ENCODE measurements at regions not wholly inside any gene's neighbourhood (a gene's known extent, or its start where the extent isn't known, plus 50 kb on each side); places are given as distances from the start of the nearest gene placed in this dataset.

DNA sequence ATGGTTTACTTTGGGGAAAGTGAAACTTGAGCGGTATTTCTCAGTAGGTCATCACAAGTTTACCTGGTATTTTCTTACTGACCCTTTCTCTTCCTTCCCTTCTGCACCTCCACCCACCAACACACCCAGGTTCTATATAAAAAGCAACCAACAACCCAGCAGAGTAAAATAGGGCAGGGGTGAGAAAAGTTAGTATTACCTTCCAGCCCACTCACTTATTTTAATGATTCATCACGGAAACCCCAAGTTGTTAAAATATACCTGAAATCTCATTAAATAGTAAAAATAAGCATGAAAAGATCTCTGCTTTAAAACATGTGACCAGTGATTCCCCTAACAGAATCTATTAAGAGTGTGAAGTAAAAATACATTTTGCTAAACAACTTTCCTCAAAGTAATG lies 306.1 kb downstream of the ZEB2 start:
- DNase-seq = no peak

DNA sequence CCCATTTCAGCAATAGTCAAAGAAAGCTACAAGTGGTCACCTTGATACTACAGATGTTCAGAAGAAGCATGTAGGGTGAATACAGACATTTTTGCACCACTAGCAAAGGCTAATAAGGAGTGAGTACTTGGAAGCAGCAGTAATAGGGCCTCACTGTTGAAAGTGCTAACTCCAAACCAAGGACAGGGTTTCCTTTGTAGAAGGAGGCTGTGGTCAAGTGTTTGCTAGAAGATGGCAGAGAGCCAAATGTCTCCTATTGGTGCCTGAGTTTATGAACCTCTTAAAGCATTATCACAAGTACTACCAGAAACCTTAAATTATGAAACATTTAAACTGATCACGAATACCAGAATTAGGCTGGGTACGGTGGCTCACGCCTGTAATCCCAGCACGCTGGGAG lies 308.1 kb downstream of the ZEB2 start:
- DNase-seq = no peak

DNA sequence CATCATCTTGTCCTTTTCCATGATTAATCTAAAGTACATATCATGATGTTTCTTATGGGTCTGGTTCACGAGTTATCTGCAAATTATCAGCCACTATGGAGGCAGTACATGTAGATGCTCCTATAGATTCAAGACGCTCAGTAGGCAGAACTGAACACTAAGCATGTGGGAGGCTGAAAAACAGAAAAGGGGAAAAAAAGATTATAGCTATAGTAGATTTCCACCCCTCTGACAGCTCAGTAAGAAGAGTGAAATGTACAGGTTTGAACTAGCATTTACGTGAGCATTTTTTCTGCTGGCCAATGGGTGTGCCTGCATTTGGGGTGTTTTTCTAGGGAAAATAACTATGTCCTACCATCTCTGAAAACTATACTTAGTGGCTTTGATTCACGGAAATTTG lies 308.9 kb downstream of the ZEB2 start:
- no peak for DNase-seq

DNA sequence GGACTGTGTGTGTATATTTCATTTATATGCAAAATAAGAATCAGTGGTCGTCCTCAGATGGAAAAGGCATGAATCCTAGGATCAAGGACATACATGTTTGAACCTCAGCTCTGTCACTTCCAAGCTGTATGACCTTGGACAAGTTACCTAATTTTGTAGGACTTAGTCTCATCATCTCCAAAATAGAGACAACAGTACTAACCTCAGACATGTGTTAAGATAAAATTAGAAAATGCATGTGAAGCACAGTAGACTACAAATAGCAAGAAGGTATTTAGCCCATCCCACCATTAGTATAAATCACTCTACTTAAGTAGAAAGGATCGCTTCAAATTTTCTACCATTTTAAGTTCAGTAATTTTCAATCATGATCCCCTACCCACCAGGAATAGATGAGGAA lies 309.8 kb downstream of the ZEB2 start:
- no peak for DNase-seq

DNA sequence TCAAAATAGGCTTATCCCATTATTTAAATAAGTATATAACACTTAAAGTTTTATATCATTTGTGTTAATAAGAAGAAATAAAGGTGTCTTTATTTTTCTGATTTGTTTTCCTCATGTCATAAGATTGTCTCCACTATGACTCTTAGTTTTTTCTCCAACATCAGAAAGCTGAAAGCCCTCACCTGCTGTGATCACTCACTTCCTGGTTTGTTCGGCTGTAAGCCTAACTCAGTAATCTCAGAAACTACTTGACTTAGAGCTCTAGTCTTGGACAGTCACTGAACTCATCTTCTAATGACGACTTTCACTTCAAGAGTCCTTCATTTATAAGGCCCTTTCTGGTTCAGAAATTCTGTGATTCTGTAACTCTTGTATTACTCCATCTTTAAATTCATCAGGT lies 311.0 kb downstream of the ZEB2 start:
- no peak for DNase-seq

DNA sequence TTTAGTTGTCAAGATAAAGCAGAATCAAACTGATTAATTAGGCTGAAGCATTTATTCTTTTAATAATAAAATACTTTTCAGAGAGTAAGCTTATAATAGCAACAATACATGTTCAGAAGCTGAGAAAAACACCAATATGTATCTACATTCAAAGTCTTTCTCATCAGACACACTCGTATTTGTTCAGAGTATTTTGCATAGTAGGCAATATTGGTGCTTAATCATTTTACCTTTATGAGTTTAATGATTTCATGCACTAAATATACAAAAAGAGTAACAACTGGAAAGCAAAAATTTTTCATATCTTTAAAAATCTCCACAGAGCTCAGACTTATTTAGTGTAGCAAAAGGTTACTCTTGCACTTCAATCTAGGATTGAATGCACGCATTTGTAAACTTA lies 313.9 kb downstream of the ZEB2 start:
- no peak for DNase-seq

DNA sequence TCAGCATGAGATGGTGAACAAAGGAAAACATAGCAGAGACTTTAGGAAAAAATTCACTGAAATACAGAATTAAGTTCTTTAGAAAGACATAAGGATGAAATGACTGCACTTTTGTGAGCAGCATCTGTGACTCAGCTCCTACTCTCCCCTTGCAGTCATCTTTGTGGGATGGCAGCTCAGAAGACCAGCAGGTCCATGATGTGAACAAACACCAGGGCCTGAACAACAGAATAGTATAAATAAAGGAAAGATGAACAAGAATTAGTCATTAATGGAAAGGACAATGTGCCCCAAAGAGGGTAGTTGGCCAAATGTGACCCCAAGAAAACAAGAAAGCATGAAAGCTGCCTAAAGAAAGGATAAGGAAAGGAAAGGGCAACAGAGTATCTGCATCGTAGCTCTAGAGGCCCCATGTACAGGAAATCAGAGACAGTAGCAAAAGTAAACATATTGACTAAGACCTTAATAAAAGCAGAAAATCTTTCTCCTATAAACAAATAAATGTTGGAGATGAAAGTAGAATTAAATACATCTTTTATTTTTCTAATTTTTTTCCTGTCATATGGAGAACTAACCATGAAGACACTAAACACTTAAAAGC lies 318.0 kb downstream of the ZEB2 start:
- DNase-seq = no peak

DNA sequence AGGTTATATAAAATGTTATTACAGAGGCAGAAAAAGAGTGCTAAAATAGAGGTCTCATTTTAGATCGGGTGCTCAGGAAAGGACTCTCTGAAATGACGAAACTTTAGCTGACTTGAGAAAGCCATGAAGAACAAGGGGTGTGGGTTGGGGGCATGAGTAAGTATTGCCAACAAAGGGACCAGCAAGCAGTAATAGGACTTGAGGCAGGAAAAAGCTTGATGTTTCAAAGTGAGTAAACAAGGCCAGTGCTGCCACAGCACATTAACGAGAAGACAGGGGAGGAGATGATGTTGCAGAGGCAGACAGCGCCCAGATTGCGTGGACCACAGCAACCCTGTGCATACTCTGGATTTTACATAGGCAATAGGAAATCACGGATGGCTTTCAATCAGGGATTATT lies 318.8 kb downstream of the ZEB2 start:
- DNase-seq = no peak

DNA sequence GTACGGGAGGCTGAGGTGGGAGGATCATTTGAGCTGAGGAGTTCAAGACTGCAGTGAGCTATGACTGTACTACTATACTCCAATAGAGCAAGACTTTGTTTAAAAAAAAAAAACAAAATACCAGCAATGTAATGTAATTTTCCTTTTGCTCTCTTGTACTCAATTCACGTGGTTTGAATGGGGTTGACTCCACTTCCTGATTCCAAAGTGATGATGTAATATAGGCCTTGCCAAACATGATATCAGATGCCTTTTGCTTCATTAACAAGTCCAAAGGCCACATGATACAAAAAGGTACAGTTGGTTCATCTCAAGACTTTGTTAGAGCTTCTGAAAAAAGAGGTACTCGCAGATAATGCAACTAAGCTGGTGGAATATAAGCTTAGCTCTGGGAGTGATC lies 321.8 kb downstream of the ZEB2 start:
- no peak for DNase-seq

DNA sequence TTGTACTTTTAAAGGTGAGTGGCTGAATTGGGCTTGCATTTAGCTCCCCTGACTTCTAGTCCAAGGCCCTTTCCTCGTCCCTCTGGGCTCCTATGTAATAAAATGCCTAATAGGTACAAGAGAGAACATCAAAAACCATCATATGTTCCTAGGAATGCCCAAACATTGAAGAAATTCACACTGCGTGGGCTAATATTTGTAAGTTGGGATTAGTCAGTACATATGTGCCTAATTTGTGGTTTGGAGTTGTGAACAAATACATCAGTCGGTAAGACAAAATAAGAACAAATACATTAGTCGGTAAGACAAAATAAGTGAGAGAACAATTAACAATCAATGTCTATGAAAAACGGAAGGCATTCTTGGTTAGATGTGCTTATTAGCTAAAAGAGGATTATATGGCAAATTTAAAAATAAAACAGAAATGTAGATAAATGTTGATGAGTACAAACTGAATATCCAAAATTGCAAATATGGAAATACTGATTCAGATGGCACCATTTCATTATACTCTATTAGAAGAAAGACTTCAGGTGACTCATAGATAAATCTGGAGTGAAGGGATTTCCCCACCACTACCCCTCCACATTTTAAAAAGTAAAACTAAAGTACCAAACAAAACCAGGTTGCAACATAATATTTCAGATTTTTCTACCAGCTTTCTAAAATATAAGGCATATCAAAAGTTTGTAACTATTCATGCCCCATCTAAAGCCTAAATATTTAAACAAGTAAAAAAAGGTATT lies 325.4 kb downstream of the ZEB2 start:
- peak; percentile 31 for DNase-seq

DNA sequence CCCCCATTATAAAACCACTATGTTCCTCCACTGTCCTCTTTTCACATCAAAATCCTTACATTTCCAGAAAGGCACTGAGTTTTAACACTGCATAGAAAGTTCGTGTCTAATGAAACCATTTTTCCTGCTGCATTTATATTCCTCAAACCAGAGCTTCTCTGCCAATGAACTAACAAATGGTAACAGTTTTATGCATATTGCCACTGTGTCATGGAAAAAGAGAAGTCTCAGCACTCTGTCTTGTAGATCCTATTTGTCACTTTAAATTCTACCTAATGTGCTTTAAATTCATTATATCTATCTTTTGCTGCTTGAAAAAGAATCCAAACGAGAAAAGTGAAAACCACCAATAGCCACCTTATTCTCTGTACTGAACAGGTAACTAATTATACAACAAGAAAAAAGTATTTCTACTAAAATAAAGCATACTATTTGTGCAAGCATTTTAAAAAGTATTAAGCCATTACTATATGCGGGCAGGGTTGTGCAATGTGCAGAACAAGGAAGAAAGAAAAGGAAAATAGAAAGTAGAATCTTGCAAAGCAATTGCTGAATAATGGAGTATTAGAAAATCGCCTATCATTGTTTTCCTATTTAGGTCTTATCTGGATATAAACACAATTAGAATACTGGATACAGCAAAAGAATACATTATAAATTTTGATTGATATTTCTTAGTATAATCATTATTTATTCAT lies 328.9 kb downstream of the ZEB2 start:
- no peak for DNase-seq

DNA sequence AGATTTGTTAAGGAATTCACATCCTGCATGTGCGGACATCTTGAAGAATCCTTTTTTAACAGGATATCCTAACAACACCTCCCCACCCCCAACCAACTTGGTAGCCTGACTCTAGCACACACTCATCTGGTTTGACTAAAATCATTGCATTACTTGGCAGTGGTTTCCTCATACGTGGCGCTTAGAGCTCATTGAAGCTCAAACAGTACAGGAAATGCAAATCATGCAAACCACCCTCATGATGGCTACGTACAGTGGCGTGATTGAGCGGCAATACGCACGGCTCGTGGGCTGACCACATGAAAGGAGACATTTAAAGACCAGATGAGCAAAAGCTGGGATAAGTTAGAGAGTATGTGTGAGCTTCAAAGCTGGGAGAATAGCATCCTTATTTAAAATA lies 336.2 kb downstream of the ZEB2 start:
- DNase-seq = peak; percentile 95

DNA sequence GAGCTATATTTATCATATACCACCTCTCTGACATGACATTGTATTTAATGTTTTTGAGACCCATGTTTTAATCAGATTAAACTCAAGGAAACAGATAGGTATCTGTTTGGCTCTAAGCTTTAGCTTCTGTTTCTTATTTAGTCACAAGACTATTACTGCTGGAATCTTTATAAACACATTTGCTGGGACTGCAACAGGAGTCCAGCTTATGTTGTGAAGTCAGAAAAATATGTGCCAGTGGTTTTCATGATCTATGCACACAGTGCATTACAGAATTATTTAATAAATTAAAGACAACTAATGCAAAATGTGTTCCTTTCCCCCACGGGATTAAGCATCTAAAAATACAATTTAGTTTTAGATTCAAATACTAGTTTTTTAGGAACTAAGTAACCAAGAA lies 338.9 kb downstream of the ZEB2 start:
- peak; percentile 76 for DNase-seq

DNA sequence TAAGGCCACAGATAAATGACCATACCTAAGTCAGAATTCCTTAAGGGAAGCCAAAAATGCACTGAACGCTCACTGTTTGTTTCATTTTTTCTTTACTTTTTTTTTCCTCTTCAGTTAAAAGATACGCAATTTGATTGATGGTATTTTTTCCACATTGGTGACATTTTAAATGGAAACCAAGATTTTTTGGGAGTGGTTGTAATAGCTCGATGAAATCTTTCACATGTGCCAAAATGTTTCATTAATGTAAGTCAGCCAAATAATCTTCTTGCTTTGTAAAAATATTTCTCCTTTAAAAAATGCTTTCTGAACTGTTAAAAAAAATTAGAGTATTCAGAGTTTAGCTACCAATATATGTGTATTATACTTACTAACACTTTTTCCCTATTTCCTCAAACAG lies 339.8 kb downstream of the ZEB2 start:
- peak; percentile 66 for DNase-seq

DNA sequence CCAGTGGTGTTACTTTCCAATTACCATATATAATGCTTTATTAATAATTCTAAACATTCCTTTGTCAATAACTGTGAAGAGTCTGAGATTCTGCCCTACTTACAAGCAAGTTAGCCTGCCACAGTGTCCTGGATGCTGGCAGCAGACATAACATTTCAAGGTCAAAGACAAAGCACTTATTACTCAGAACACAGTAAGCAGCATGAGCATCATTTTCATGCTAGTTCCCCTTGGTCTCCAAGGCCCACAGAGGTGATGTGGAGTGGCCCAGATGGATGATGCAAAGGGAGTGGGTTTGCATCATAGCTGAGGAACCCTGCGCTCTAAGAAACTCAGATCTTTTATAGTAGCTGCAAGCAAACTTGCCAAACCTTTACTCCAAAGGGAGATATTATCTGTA lies 349.7 kb downstream of the ZEB2 start:
- DNase-seq = no peak

DNA sequence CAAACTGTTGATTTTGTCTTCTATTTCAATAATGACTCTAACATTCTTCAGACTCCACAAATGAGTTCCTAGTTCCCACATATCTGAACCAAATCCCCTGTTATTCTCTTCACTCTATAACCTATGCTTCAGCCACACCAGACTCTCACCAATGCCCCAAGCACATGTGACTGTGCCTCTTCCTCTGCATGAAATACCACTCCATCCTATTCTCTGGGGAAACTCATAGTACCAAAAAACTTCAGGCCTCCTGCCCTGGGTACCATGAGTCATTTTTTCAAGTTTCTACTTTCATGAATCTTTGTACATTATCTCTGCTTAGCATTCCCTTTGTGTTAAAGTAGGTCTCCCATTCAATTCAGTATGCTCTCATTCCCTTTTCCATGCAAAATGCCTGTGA lies 353.2 kb downstream of the ZEB2 start:
- no peak for DNase-seq

DNA sequence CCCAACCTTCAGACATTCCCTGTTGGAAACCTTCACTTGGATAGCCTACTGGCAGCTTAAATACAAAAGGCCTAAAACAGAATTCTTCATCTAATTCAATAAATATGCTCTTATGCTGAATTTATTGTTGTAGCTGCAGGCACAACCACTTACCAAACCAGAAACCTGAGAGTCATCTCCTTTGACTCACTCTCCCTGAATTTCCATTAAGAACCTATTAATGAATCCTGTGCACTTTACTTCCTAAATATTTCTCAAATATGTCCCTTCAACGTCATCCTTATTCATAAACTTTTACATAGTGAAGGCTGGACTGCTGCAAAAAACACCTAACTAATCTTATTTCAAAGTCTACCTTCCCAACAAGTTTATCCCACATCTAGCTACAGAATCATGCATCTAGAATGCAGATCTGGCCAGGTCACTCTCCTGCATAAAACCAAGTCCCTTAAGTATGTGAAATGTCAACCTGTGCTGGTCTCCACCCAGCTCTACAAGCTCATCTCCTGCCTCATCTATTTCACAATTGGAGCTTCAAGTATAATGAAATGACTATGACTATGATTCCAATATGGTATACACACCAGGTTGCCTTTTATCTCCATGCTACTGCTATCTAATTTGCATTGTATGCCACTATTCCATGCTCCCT lies 354.2 kb downstream of the ZEB2 start:
- DNase-seq = no peak

DNA sequence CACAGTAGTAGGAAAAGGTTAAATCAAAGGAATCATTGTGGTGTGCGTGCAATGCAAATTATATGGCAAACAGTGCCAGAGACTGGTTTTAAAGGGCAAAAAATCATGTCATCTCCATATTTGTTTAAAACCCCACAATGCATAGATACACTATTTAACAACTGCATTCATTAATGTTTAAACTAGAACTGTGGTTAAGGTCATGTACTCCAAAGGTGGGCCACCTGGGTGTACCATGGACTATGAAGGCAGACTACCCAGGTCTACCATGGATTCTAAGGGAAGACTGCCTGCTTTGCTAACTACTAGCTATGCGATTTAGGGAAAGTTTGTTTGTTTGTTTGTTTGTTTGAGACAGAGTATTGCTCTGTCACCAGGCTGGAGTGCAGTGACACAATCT lies 356.3 kb downstream of the ZEB2 start:
- no peak for DNase-seq

DNA sequence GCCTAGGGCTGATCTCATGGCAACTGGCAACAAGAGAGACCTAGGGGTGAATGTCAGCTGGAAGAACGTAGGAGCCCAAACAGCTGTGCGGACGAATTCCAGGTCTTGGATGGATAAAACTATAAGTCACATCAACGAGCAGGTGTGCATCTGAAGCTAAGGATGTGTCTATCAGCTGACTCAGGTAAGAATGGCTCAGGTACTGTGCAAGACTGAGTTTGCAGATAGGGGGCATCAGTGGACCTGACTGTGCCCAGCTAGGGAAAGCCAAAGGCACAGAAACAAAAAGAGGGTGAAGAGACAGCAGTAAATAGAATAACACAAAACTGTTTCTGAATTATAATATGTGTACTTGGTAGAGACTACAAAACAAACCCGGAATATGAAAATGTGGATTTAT lies 357.3 kb downstream of the ZEB2 start:
- DNase-seq = no peak

DNA sequence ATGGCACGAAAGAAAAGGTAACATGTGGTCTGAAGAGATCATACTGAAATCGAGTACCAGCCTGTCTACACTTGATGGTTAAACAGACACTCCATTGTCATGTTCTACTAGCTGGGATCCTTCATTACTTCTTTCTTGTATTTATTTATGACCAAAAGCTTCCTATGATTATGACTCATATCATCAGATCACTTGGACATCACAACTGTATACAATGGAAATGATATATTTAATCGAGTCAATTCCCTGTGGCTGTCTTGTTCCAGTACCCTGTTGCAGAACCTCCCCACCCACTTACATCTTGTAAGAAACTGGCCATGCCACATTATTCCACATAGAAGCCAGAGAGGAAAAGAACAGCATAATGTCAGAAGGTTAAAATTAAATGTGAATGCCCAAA lies 358.9 kb downstream of the ZEB2 start:
- DNase-seq = no peak

DNA sequence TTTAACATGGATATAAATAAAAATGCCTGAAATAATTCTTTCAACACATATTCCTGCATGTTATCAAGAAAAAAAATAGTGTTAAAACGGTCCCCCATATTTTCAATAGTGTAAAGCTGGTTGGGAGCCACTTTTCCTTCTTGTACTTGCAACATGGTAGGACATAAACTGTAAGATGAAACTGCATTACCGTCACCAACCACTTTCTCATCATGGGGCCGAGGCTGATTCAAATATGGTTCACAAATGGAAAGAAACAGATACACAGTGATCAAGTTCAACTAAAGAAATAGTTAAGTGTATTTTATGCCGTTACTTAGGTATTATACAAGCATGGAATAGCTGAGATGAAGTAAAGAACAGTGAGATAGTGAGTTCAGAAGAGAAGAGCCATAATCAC lies 360.7 kb downstream of the ZEB2 start:
- no peak for DNase-seq

DNA sequence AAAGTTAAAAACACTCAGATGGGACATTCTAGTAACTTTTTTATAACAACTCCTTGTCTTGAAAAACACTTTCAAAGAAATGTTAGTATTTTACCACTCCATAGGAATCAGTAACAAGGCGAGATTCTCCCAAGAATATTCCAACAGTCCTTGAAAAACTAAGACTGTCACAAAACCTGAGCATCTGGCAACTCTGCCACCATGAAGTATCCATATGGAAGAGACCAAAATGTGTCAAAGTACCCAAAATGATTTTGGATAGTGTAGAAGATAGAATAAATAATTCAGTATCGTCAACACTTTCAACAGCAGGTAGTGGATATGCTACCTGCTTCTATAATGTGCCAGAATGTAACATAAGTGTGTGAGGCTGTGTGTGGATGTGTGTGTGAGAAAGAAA lies 361.8 kb downstream of the ZEB2 start:
- DNase-seq = no peak
